KMS-11 (cell line): ENCODE measurements at regions not wholly inside any gene's neighbourhood (a gene's known extent, or its start where the extent isn't known, plus 50 kb on each side); places are given as distances from the start of the nearest gene placed in this dataset.
"Not testable (repeated sequence)": the region's sequence is repeated elsewhere in the genome, so short reads cannot be mapped to it uniquely, and the experiment has no call there.

Experiments used
- H2AFZ ChIP-seq: fragments of 200-600 bp; sonication (generic); 2 replicates; pipeline ENCODE4 v1.6.1; 2016; ENCODE audit warnings: antibody characterized with exemption, mixed run types, low read depth
- H3K27ac ChIP-seq: fragments of 200-600 bp; sonication (generic); 2 replicates; pipeline ENCODE4 v1.6.1; 2016; ENCODE audit warnings: mild to moderate bottlenecking, mixed run types
- H3K27me3 ChIP-seq: fragments of 200-600 bp; sonication (generic); 2 replicates; pipeline ENCODE4 v1.6.1; 2017; ENCODE audit warnings: mild to moderate bottlenecking, low read depth, mixed run types, moderate library complexity; ENCODE audit not compliant: insufficient read depth
- H3K36me3 ChIP-seq: fragments of 200-600 bp; sonication (generic); 2 replicates; pipeline ENCODE4 v1.6.1; 2017; ENCODE audit warnings: mild to moderate bottlenecking, mixed run types; ENCODE audit not compliant: insufficient read depth
- H3K4me1 ChIP-seq: fragments of 200-600 bp; sonication (generic); 2 replicates; pipeline ENCODE4 v1.6.1; 2016; ENCODE audit warnings: mild to moderate bottlenecking, low read depth, mixed run types; ENCODE audit not compliant: poor library complexity, severe bottlenecking
- H3K4me2 ChIP-seq: fragments of 200-600 bp; sonication (generic); 2 replicates; pipeline ENCODE4 v1.7.0; 2016; ENCODE audit warnings: mild to moderate bottlenecking, mixed run types
- H3K4me3 ChIP-seq: fragments of 200-600 bp; sonication (generic); IDR thresholded peaks from 2 replicates; pipeline ENCODE4 v1.6.1; 2017; ENCODE audit warnings: low read depth, low read length, mixed read lengths; ENCODE audit not compliant: insufficient read depth
- H3K79me2 ChIP-seq: fragments of 200-600 bp; sonication (generic); 2 replicates; pipeline ENCODE4 v1.6.1; 2016; ENCODE audit warnings: low read depth, mixed run types; ENCODE audit not compliant: insufficient read depth
- H3K9ac ChIP-seq: fragments of 200-600 bp; sonication (generic); 2 replicates; pipeline ENCODE4 v1.6.1; 2016; ENCODE audit warnings: mild to moderate bottlenecking, mixed run types
- H4K20me1 ChIP-seq: fragments of 200-600 bp; sonication (generic); 2 replicates; pipeline ENCODE4 v1.6.1; 2016; ENCODE audit warnings: mild to moderate bottlenecking, mixed run types; ENCODE audit not compliant: insufficient read depth
- TF ChIP-seq, protein P1 (sequence below): fragments of 200-600 bp; sonication (generic); conservative IDR thresholded peaks from 2 replicates; pipeline ENCODE4 v1.6.1; 2017; ENCODE audit warnings: low read depth, mild to moderate bottlenecking, antibody characterized with exemption, low read length, moderate library complexity, mixed read lengths

DNA sequence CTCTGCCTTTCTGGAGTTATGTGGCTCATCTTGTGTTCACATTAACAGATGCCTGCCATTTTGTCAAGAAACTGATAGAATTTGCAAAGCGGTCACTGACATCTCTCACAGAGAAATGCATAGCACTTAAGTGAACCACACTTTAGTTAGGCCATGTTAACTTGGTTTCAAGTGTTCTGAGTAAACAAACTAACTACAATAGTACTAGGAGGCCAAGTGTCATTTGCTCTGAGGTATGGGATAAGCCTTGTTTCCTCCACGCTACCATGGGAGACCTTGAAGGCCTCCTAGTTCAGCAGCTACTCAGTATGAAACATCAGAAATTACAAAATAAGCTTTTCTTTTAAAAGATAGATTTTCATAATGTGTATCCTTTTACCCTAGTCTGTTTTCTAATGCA is 143.5 kb upstream of the MARCKS start:
- no peak overlapping the region for H3K4me3 ChIP-seq
- TF ChIP-seq, protein P1, sequence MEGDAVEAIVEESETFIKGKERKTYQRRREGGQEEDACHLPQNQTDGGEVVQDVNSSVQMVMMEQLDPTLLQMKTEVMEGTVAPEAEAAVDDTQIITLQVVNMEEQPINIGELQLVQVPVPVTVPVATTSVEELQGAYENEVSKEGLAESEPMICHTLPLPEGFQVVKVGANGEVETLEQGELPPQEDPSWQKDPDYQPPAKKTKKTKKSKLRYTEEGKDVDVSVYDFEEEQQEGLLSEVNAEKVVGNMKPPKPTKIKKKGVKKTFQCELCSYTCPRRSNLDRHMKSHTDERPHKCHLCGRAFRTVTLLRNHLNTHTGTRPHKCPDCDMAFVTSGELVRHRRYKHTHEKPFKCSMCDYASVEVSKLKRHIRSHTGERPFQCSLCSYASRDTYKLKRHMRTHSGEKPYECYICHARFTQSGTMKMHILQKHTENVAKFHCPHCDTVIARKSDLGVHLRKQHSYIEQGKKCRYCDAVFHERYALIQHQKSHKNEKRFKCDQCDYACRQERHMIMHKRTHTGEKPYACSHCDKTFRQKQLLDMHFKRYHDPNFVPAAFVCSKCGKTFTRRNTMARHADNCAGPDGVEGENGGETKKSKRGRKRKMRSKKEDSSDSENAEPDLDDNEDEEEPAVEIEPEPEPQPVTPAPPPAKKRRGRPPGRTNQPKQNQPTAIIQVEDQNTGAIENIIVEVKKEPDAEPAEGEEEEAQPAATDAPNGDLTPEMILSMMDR = no peak
- H3K4me2 ChIP-seq = no peak overlapping the region
- no peak overlapping the region for H2AFZ ChIP-seq
- H3K4me1 ChIP-seq = no peaks in the 10 kb centered on the region
- no peaks in the 10 kb centered on the region for H3K79me2 ChIP-seq
- no peak overlapping the region for H3K9ac ChIP-seq
- no peaks in the 10 kb centered on the region for H4K20me1 ChIP-seq
- H3K27ac ChIP-seq = no peak overlapping the region
- no peaks in the 10 kb centered on the region for H3K27me3 ChIP-seq
- no peaks in the 10 kb centered on the region for H3K36me3 ChIP-seq

GRCh38 chr6:113718588-113718987 is 138.6 kb upstream of the MARCKS start:
- H3K27ac ChIP-seq = no peak overlapping the region
- H3K9ac ChIP-seq = no peak overlapping the region
- TF ChIP-seq, protein P1 = no peak
- H3K79me2 ChIP-seq = no peaks in the 10 kb centered on the region
- H3K4me3 ChIP-seq = no peak overlapping the region
- H4K20me1 ChIP-seq = no peaks in the 10 kb centered on the region
- H3K27me3 ChIP-seq = no peaks in the 10 kb centered on the region
- H3K4me2 ChIP-seq = no peak overlapping the region
- H2AFZ ChIP-seq = no peak overlapping the region
- no peaks in the 10 kb centered on the region for H3K4me1 ChIP-seq
- no peaks in the 10 kb centered on the region for H3K36me3 ChIP-seq

- Histone ChIP-seq H3K27me3 (no peaks in the 10 kb centered on the region), H4K20me1 (no peaks in the 10 kb centered on the region), H3K9ac (no peak overlapping the region), H2AFZ (no peak overlapping the region), H3K4me2 (no peak overlapping the region), H3K79me2 (no peaks in the 10 kb centered on the region), H3K4me3 (no peak overlapping the region), H3K27ac (no peak overlapping the region), H3K4me1 (no peaks in the 10 kb centered on the region), H3K36me3 (no peaks in the 10 kb centered on the region)
- TF ChIP-seq, protein P1 = no peak
These were observed 138.1 kb upstream of the MARCKS start for GRCh38 chr6:113719064-113719463.

DNA sequence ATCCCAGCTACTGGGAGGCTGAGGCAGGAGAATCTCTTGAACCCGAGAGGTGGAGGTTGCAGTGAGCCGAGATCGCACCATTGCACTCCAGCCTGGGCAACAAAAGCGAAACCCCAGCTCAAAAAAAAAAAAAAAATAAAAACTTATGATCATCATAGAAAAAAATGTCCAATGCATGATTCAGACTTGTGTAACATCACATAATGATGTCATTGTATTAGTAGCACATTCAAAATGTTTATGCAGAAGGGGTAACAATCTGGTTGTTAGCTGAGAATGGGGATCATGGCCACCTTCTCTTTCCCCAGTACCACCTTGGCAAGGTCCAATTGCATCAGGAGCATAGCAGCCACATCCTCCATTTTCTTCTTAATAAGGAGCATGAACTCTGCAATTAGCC is 137.6 kb upstream of the MARCKS start:
- no peaks in the 10 kb centered on the region for H3K4me1 ChIP-seq
- no peaks in the 10 kb centered on the region for H4K20me1 ChIP-seq
- no peak overlapping the region for H2AFZ ChIP-seq
- H3K79me2 ChIP-seq = no peaks in the 10 kb centered on the region
- no peak overlapping the region for H3K27ac ChIP-seq
- H3K4me3 ChIP-seq = no peak overlapping the region
- no peaks in the 10 kb centered on the region for H3K36me3 ChIP-seq
- no peak overlapping the region for H3K9ac ChIP-seq
- TF ChIP-seq, protein P1 = no peak
- no peak overlapping the region for H3K4me2 ChIP-seq
- no peaks in the 10 kb centered on the region for H3K27me3 ChIP-seq

GRCh38 chr6:113723182-113723581 is 134.0 kb upstream of the MARCKS start:
- Histone ChIP-seq H3K4me2 (no peak overlapping the region), H3K27me3 (no peaks in the 10 kb centered on the region), H3K27ac (no peak overlapping the region), H3K4me3 (no peak overlapping the region), H3K36me3 (no peaks in the 10 kb centered on the region), H3K79me2 (no peaks in the 10 kb centered on the region), H3K9ac (no peak overlapping the region), H3K4me1 (no peaks in the 10 kb centered on the region), H4K20me1 (no peaks in the 10 kb centered on the region), H2AFZ (no peak overlapping the region)
- TF ChIP-seq, protein P1 = no peak

GRCh38 chr6:113724927-113725326 is 132.2 kb upstream of the MARCKS start:
- not testable (repeated sequence) for H3K27me3 ChIP-seq, H3K4me3 ChIP-seq, H3K27ac ChIP-seq, H3K4me2 ChIP-seq, H4K20me1 ChIP-seq, H3K79me2 ChIP-seq, H2AFZ ChIP-seq, H3K4me1 ChIP-seq, H3K9ac ChIP-seq, H3K36me3 ChIP-seq
